GM12878 (cell line): ENCODE measurements at regions not wholly inside any gene's neighbourhood (a gene's known extent, or its start where the extent isn't known, plus 50 kb on each side); places are given as distances from the start of the nearest gene placed in this dataset.

Source experiments
- ATAC-seq: fragments of 200-7000 bp; cut with Tn5 transposase; 3 replicates; pipeline ENCODE4 v1.9.1; 2020; ENCODE audit warnings: mild to moderate bottlenecking, moderate library complexity
- BruUV-seq: library from RNA; stranded (reverse); fragments of 400-500 nt; replicated peaks from 2 replicates; lab custom pipeline; 2021; lab: Mats Ljungman, UMichigan
- CTCF ChIA-PET: fragments of 300-600 bp; sonication (Branson Sonifier 250); formaldehyde crosslinking; extraction: SDS; loops from one replicate; lab custom pipeline; 2021; ENCODE audit warnings: inconsistent platforms; lab: Yijun Ruan, JAX
- POLR2A ChIA-PET: fragments of 350-600 bp; formaldehyde crosslinking; extraction: SDS; loops from one replicate; lab custom pipeline; 2021; ENCODE audit warnings: inconsistent platforms; lab: Charles Lee
- RAD21 ChIA-PET: fragments of 300-600 bp; sonication (Branson Sonifier 250); formaldehyde crosslinking; loops from one replicate; lab custom pipeline; 2023; ENCODE audit warnings: antibody characterized with exemption; ENCODE audit not compliant: unreplicated experiment; lab: Charles Lee
- SMC1A ChIA-PET: fragments of 300-600 bp; sonication (Branson Sonifier 250); formaldehyde crosslinking; loops from one replicate; lab custom pipeline; 2023; ENCODE audit not compliant: unreplicated experiment, uncharacterized antibody; lab: Charles Lee
- DNase-seq: peaks from one replicate; pipeline ENCODE4 v3.0.0-alpha.2; 2011; ENCODE audit warnings: low read depth, low spot score
- FAIRE-seq: peaks from 3 replicates; lab custom pipeline; 2011; peaks lifted over from hg19 to GRCh38; lab: Jason Lieb, UNC
- H2AFZ ChIP-seq: 2 replicates; pipeline ENCODE4 v1.6.0; 2011; ENCODE audit warnings: low read depth, low read length, control low read depth; ENCODE audit not compliant: control insufficient read depth
- H3K27ac ChIP-seq: 2 replicates; pipeline ENCODE4 v1.5.1; 2011; ENCODE audit warnings: control low read depth; ENCODE audit not compliant: control insufficient read depth, insufficient read depth
- H3K27me3 ChIP-seq, 2 experiments: replicated peaks in 1 of 2; 2 replicates each; pipeline versions ENCODE4 v1.6.0 to v1.6.1; 2011; ENCODE audit warnings: low read length in 1 of 2; ENCODE audit not compliant: control insufficient read depth in 2 of 2, insufficient read depth in 2 of 2
- H3K36me3 ChIP-seq, 2 experiments: 2 replicates each; pipeline ENCODE4 v1.5.1; 2011; ENCODE audit warnings: low read length in 1 of 2; ENCODE audit not compliant: control insufficient read depth in 2 of 2, insufficient read depth in 2 of 2
- H3K4me1 ChIP-seq: 2 replicates; pipeline ENCODE4 v1.6.1; 2011; ENCODE audit warnings: mild to moderate bottlenecking, low read length, moderate library complexity, mixed read lengths; ENCODE audit not compliant: control insufficient read depth, insufficient read depth
- H3K4me2 ChIP-seq: 2 replicates; pipeline ENCODE4 v1.6.0; 2011; ENCODE audit warnings: control low read depth; ENCODE audit not compliant: control insufficient read depth, insufficient read depth
- H3K4me3 ChIP-seq: fragments of 200-600 bp; sonication (generic); 2 replicates; pipeline ENCODE4 v1.5.1; 2016
- H3K79me2 ChIP-seq: 2 replicates; pipeline ENCODE4 v1.6.0; 2011; ENCODE audit warnings: low read length; ENCODE audit not compliant: control insufficient read depth, insufficient read depth
- H3K9ac ChIP-seq: 2 replicates; pipeline ENCODE4 v1.8.0; 2011; ENCODE audit warnings: low read length, control low read depth, mixed read lengths; ENCODE audit not compliant: control insufficient read depth, insufficient read depth
- H3K9me3 ChIP-seq: replicated peaks from 3 replicates; pipeline ENCODE4 v1.5.1; 2011; ENCODE audit warnings: mild to moderate bottlenecking, low read length; ENCODE audit not compliant: control insufficient read depth, insufficient read depth
- H4K20me1 ChIP-seq: 2 replicates; pipeline ENCODE4 v1.6.0; 2011; ENCODE audit not compliant: control insufficient read depth, insufficient read depth
- BACH1 ChIP-seq: fragments of 450-650 bp; IDR thresholded peaks from 2 replicates; pipeline ENCODE4 v1.6.1; 2017; ENCODE audit warnings: mild to moderate bottlenecking, borderline replicate concordance
- BMI1 ChIP-seq: fragments of 450-650 bp; IDR thresholded peaks from 2 replicates; pipeline ENCODE4 v1.6.1; 2016; ENCODE audit warnings: mild to moderate bottlenecking, moderate library complexity, borderline replicate concordance
- CEBPB ChIP-seq, 2 experiments: fragments of 150-350 bp in 1 of 2; IDR thresholded peaks; 2 replicates each; pipeline ENCODE4 v1.6.1; 2012 to 2014; ENCODE audit warnings: low read depth in 2 of 2, low read length in 2 of 2, borderline replicate concordance in 1 of 2, inconsistent platforms in 1 of 2
- FOS ChIP-seq: IDR thresholded peaks from 3 replicates; pipeline ENCODE4 v1.6.1; 2011; ENCODE audit warnings: borderline replicate concordance; ENCODE audit not compliant: insufficient read length; ENCODE audit errors: extremely low read depth
- MEF2A ChIP-seq: IDR thresholded peaks from 2 replicates; pipeline ENCODE4 v1.6.1; 2011; ENCODE audit warnings: low read depth, mild to moderate bottlenecking, low read length, moderate library complexity; ENCODE audit not compliant: insufficient read depth
- MEF2B ChIP-seq: fragments of 450-650 bp; IDR thresholded peaks from 2 replicates; pipeline ENCODE4 v1.6.1; 2018; ENCODE audit warnings: mild to moderate bottlenecking, moderate library complexity; ENCODE audit not compliant: partially characterized antibody, poor library complexity, severe bottlenecking
- PAX5 ChIP-seq: IDR thresholded peaks from 2 replicates; pipeline ENCODE4 v1.6.1; 2011; ENCODE audit warnings: low read depth, low read length, borderline replicate concordance
- PML ChIP-seq: IDR thresholded peaks from 2 replicates; pipeline ENCODE4 v1.6.1; 2012; ENCODE audit warnings: low read length, inconsistent platforms
- TCF12 ChIP-seq: IDR thresholded peaks from 2 replicates; pipeline ENCODE4 v1.6.1; 2011; ENCODE audit warnings: low read depth, mild to moderate bottlenecking, low read length
- ZNF24 ChIP-seq: fragments of 450-650 bp; IDR thresholded peaks from 2 replicates; pipeline ENCODE4 v1.6.1; 2017; ENCODE audit warnings: antibody characterized with exemption, mild to moderate bottlenecking
- ZSCAN29 ChIP-seq: fragments of 450-650 bp; IDR thresholded peaks from 2 replicates; pipeline ENCODE4 v1.6.1; 2017; ENCODE audit warnings: mild to moderate bottlenecking, moderate library complexity
- WGBS: methylation state at CpG from one replicate; pipeline ENCODE4 v1.1.6; 2016; ENCODE audit warnings: low lambda C conversion rate; ENCODE audit not compliant: insufficient replicate concordance, insufficient coverage; ENCODE audit errors: missing lambda C conversion rate; 5-methylcytosine and 5-hydroxymethylcytosine counted together
- in situ Hi-C: fragments of 300-500 bp; cut with MboI; formaldehyde crosslinking; loops from 9 replicates; pipeline ENCODE4 v1.14.3; 2018; ENCODE audit warnings: mixed read lengths
- intact Hi-C: fragments of 100-400 bp; cut with micrococcal nuclease; formaldehyde crosslinking; loops from one replicate; pipeline ENCODE4 v1.14.2; 2022; ENCODE audit not compliant: unreplicated experiment
- TF ChIP-seq, protein P1 (sequence below): fragments of 450-650 bp; IDR thresholded peaks from 2 replicates; pipeline ENCODE4 v1.6.1; 2016; ENCODE audit warnings: mild to moderate bottlenecking
- TF ChIP-seq, protein P2 (sequence below): IDR thresholded peaks from 2 replicates; pipeline ENCODE4 v1.6.1; 2012; ENCODE audit warnings: improper control_type of control experiment, low read depth, low read length; ENCODE audit not compliant: insufficient replicate concordance
- TF ChIP-seq, protein P3 (sequence below): fragments of 450-650 bp; IDR thresholded peaks from 2 replicates; pipeline ENCODE4 v1.6.1; 2017; ENCODE audit warnings: borderline replicate concordance

DNA sequence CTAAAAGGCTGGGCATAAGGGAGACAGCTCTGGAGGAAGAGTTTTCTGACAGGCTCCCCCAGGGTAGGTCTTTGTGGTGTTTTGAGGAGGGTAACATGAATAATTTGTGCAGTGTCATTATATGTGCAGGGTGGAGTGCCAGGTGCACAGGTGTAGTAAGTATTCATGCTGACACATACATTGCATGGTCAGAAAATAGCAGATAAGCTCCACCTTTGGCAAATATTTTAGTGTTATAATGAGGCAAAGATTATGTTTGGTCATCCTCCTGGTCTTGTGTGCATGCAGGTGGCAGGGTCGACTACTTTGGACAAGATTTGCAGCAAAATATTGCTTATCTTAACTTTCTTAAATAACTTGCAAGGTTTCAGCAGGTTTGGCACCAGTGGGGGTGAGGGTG lies 910.4 kb upstream of the PCDH10 start (continued):
- TF ChIP-seq, protein P1, sequence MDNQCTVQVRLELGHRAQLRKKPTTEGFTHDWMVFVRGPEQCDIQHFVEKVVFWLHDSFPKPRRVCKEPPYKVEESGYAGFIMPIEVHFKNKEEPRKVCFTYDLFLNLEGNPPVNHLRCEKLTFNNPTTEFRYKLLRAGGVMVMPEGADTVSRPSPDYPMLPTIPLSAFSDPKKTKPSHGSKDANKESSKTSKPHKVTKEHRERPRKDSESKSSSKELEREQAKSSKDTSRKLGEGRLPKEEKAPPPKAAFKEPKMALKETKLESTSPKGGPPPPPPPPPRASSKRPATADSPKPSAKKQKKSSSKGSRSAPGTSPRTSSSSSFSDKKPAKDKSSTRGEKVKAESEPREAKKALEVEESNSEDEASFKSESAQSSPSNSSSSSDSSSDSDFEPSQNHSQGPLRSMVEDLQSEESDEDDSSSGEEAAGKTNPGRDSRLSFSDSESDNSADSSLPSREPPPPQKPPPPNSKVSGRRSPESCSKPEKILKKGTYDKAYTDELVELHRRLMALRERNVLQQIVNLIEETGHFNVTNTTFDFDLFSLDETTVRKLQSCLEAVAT: no peak
- TF ChIP-seq PAX5 (no peak), MEF2B (no peak), FOS (no peak), ZNF24 (no peak), TCF12 (no peak), BACH1 (no peak)

DNA sequence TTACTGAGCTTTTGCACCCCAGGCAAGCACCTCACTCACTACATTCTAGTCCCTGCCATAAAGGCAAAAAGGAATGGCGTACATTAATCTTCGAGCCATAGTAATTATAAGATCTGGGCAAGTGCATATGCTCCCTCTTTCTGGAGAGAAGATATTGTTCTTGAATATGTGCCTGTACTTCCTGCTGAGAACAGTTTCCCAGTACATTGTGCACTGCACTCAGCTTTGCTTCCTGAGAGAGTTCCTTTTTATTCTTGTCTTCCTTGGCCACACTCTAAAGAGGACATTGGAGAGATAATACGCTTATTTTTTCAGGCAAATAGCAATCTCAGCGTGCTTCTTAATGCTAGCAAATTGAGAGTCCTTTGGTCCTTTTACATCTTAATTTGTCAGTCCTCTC lies 909.0 kb upstream of the PCDH10 start:
- no peak overlapping the region for H3K9ac ChIP-seq
- no peaks in the 10 kb centered on the region for H3K9me3 ChIP-seq
- SMC1A ChIA-PET: no interaction called here
- no peaks in the 10 kb centered on the region for H3K27me3 ChIP-seq
- in situ Hi-C loops (no loop called here), intact Hi-C loops (no loop called here)
- no peak for FAIRE-seq
- H3K27ac ChIP-seq: no peak overlapping the region
- no peak overlapping the region for H3K4me2 ChIP-seq
- H2AFZ ChIP-seq: no peak overlapping the region
- 10% methylated on average over 4 of the region's 4 CpGs for whole genome bisulfite sequencing
- TF ChIP-seq BMI1 (no peak), MEF2A (no peak), ZSCAN29 (no peak), CEBPB (IDR thresholded peaks at IDR 0.05; ENCODE audit: borderline replicate concordance in 1 of 2, low read depth in 2 of 2, low read length in 2 of 2) (no peak), PML (no peak)
- TF ChIP-seq, protein P2, sequence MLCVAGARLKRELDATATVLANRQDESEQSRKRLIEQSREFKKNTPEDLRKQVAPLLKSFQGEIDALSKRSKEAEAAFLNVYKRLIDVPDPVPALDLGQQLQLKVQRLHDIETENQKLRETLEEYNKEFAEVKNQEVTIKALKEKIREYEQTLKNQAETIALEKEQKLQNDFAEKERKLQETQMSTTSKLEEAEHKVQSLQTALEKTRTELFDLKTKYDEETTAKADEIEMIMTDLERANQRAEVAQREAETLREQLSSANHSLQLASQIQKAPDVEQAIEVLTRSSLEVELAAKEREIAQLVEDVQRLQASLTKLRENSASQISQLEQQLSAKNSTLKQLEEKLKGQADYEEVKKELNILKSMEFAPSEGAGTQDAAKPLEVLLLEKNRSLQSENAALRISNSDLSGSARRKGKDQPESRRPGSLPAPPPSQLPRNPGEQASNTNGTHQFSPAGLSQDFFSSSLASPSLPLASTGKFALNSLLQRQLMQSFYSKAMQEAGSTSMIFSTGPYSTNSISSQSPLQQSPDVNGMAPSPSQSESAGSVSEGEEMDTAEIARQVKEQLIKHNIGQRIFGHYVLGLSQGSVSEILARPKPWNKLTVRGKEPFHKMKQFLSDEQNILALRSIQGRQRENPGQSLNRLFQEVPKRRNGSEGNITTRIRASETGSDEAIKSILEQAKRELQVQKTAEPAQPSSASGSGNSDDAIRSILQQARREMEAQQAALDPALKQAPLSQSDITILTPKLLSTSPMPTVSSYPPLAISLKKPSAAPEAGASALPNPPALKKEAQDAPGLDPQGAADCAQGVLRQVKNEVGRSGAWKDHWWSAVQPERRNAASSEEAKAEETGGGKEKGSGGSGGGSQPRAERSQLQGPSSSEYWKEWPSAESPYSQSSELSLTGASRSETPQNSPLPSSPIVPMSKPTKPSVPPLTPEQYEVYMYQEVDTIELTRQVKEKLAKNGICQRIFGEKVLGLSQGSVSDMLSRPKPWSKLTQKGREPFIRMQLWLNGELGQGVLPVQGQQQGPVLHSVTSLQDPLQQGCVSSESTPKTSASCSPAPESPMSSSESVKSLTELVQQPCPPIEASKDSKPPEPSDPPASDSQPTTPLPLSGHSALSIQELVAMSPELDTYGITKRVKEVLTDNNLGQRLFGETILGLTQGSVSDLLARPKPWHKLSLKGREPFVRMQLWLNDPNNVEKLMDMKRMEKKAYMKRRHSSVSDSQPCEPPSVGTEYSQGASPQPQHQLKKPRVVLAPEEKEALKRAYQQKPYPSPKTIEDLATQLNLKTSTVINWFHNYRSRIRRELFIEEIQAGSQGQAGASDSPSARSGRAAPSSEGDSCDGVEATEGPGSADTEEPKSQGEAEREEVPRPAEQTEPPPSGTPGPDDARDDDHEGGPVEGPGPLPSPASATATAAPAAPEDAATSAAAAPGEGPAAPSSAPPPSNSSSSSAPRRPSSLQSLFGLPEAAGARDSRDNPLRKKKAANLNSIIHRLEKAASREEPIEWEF: no peak
- TF ChIP-seq, protein P3, sequence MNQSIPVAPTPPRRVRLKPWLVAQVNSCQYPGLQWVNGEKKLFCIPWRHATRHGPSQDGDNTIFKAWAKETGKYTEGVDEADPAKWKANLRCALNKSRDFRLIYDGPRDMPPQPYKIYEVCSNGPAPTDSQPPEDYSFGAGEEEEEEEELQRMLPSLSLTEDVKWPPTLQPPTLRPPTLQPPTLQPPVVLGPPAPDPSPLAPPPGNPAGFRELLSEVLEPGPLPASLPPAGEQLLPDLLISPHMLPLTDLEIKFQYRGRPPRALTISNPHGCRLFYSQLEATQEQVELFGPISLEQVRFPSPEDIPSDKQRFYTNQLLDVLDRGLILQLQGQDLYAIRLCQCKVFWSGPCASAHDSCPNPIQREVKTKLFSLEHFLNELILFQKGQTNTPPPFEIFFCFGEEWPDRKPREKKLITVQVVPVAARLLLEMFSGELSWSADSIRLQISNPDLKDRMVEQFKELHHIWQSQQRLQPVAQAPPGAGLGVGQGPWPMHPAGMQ: no peak
- no peaks in the 10 kb centered on the region for H3K36me3 ChIP-seq
- H3K79me2 ChIP-seq: no peaks in the 10 kb centered on the region
- no peak overlapping the region for H3K4me3 ChIP-seq
- H3K4me1 ChIP-seq: no peaks in the 10 kb centered on the region
- no peak for DNase-seq
- no TSS peak for BruUV-seq
- no peak for ATAC-seq
- POLR2A ChIA-PET: no interaction called here
- RAD21 ChIA-PET: no interaction called here
- CTCF ChIA-PET: no interaction called here
- no peaks in the 10 kb centered on the region for H4K20me1 ChIP-seq
